Ovary (tissue), 7 donors: ENCODE measurements at regions not wholly inside any gene's neighbourhood (a gene's known extent, or its start where the extent isn't known, plus 50 kb on each side); places are given as distances from the start of the nearest gene placed in this dataset.
A peak's percentile ranks its signal among the peaks of the same experiment; 100 is the strongest.

Experiments used
- DNase-seq, 5 donors: peaks; one replicate each; pipeline ENCODE4 v3.0.0-alpha.2; 2019 to 2020
- H3K27ac ChIP-seq, 2 donors: fragments of 200-600 bp; one replicate each; pipeline versions ENCODE4 v1.5.1 to v1.8.0; 2019 to 2022
- H3K27me3 ChIP-seq: fragments of 200-600 bp; one replicate; pipeline ENCODE4 v1.8.0; 2022
- H3K36me3 ChIP-seq: fragments of 200-600 bp; sonication (generic); one replicate; pipeline ENCODE4 v1.5.1; 2019
- H3K4me1 ChIP-seq: one replicate; pipeline ENCODE4 v1.8.1; 2013; ENCODE audit warnings: mild to moderate bottlenecking, moderate library complexity; ENCODE audit not compliant: insufficient read depth
- H3K4me3 ChIP-seq: fragments of 200-600 bp; sonication (generic); one replicate; pipeline ENCODE4 v1.5.1; 2017
- H3K9me3 ChIP-seq, 2 donors: fragments of 200-600 bp in 1 of 2; sonication (generic) in 1 of 2; one replicate each; pipeline versions ENCODE4 v1.5.1 to v1.8.1; 2013 to 2019; ENCODE audit warnings: mild to moderate bottlenecking in 1 of 2, moderate library complexity in 1 of 2
- EP300 ChIP-seq: sonication (generic); formaldehyde crosslinking; IDR thresholded peaks from one replicate; pipeline ENCODE4 v1.6.1; 2017; ENCODE audit warnings: antibody characterized with exemption
- POLR2A ChIP-seq: fragments of 450-650 bp; IDR thresholded peaks from one replicate; pipeline ENCODE4 v1.6.1; 2017; ENCODE audit warnings: antibody characterized with exemption, mild to moderate bottlenecking, moderate library complexity
- WGBS, 3 donors: extraction: QIAGEN DNeasy Blood & Tissue Kit in 1 of 3; methylation state at CpG; one replicate each; pipeline versions ENCODE4 v1.1.5 to v1.1.7; 2013 to 2017; 5-methylcytosine and 5-hydroxymethylcytosine counted together
- intact Hi-C, 4 donors: fragments of 100-400 bp; cut with DNase I; formaldehyde crosslinking; loops; one replicate each; pipeline versions ENCODE4 v1.11.0 to v1.15.1; 2022 to 2023
- TF ChIP-seq, protein P1 (sequence below), 3 donors: fragments of 450-650 bp in 2 of 3; fragments of 200-600 bp in 1 of 3; IDR thresholded peaks; one replicate each; pipeline versions ENCODE4 v1.5.1 to v1.8.0; 2016 to 2022; ENCODE audit warnings: antibody characterized with exemption in 3 of 3, mild to moderate bottlenecking in 1 of 3
- donor health status: DM: no; HTN: no; CAD: no; lungs with moderate emphysema.
- donor health status: DM: no; HTN: no; CAD: no.
- donor health status: Bipolar disorder and iron deficiency.
- donor health status: DM: no; HTN: no; CAD: no.
- donor health status: DM: yes; HTN: yes; CAD: no.

DNA sequence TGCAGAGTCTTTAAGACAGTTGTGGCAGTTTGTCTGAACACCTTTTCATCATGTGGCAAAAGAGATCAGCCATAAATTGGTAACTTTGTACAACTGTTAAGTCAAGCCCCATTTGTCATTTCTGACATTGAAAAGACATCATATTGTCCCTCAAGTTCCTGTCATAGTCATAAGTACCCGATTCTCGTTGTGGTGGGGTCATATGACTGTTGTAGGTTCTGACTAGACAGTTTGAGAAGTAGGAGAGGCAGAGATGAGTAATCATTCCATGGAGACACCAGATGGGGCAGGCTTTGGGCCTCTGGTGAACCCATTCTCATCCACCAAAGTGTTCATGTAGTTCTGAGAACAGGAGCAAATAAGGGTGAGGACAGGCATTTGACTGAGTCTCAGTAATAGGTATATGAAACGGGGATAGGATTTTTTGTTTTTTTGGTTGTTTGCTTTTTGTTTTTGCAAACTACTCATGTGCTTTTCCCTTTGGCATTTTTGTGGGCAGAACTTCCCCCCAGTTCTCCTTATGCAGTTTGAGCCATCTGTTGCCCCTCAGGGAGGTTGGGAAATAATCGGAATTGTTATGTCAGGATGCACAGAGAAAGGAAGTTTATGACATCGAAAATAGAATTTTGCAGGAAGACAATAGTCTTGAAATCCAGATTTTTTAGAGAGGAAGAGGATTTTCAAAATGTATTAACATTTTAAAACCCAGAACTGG, 86.9 kb upstream of the KCNE2 start:
- no peaks in the 10 kb centered on the region for H3K9me3 ChIP-seq
- DNase-seq, result no peak
- TF ChIP-seq EP300, result no peak
- TF ChIP-seq, protein P1, sequence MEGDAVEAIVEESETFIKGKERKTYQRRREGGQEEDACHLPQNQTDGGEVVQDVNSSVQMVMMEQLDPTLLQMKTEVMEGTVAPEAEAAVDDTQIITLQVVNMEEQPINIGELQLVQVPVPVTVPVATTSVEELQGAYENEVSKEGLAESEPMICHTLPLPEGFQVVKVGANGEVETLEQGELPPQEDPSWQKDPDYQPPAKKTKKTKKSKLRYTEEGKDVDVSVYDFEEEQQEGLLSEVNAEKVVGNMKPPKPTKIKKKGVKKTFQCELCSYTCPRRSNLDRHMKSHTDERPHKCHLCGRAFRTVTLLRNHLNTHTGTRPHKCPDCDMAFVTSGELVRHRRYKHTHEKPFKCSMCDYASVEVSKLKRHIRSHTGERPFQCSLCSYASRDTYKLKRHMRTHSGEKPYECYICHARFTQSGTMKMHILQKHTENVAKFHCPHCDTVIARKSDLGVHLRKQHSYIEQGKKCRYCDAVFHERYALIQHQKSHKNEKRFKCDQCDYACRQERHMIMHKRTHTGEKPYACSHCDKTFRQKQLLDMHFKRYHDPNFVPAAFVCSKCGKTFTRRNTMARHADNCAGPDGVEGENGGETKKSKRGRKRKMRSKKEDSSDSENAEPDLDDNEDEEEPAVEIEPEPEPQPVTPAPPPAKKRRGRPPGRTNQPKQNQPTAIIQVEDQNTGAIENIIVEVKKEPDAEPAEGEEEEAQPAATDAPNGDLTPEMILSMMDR (IDR thresholded peaks at IDR 0.05), result no peak
- TF ChIP-seq POLR2A, result no peak
- H3K4me3 ChIP-seq, result no peak overlapping the region
- 82 to 85% (median 85%) methylated on average over 5 of the region's 5 CpGs for WGBS, 3 donors
- H3K27me3 ChIP-seq, result no peaks in the 10 kb centered on the region
- no peak overlapping the region for H3K27ac ChIP-seq
- no peaks in the 10 kb centered on the region for H3K36me3 ChIP-seq
- H3K4me1 ChIP-seq, result peaks cover 6% of the 10 kb centered on the region
- intact Hi-C loops, result no loop called here

DNA sequence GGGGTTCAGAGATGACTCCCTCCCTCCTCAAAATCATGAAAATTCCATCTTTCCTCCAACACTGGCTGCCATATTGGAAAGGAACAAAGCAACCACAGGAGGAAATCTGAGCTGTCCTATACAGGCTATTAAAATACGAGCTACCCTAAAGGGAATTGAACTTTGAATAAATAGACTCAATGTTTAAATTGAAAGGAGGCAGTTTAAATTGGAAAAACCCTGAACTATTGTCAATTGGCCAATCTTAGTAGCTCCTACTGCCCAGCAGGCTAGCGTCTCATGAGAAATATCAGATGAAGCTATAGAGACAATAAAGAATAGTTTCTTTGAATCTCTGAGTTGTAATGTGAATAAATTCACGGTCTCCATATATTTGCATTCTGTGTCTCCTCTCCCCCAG, 85.4 kb upstream of the KCNE2 start:
- Histone ChIP-seq H3K27ac (no peak overlapping the region), H3K36me3 (no peaks in the 10 kb centered on the region), H3K27me3 (no peaks in the 10 kb centered on the region), H3K4me3 (no peak overlapping the region), H3K4me1 (peaks cover 6% of the 10 kb centered on the region), H3K9me3 (no peaks in the 10 kb centered on the region)
- TF ChIP-seq EP300 (no peak), POLR2A (no peak)
- TF ChIP-seq, protein P1 (IDR thresholded peaks at IDR 0.05), result no peak
- intact Hi-C loops, result no loop called here
- DNase-seq, result no peak
- WGBS, 3 donors, result 95 to 98% (median 98%) methylated on average over 3 of the region's 3 CpGs

DNA sequence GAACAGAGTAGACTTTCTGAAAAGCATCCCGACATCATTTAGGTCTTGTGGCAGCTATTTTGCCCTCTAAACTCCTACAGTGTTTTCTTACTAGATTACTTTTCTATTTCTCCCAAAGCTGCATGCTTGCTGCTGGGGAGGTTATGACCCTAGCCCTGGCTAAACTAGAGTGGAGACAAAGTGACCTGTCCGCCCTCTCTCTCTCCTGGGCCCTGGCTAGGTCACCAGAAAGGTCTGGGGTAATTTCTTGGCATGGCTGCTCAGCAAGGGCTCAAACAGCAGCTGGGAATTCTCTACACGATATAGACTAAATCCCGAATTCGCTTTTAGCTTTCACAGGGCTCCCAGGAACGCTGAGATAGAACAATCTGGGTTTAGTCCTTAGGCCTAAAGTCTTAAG, 84.5 kb upstream of the KCNE2 start:
- DNase-seq, result no peak
- H3K36me3 ChIP-seq, result no peaks in the 10 kb centered on the region
- no peak overlapping the region for H3K4me3 ChIP-seq
- no peak overlapping the region for H3K27ac ChIP-seq
- intact Hi-C loops, result no loop called here
- no peaks in the 10 kb centered on the region for H3K27me3 ChIP-seq
- H3K4me1 ChIP-seq, result peaks cover 6% of the 10 kb centered on the region
- 51 to 59% (median 54%) methylated on average over 6 of the region's 6 CpGs for WGBS, 3 donors
- TF ChIP-seq, protein P1 (IDR thresholded peaks at IDR 0.05), result no peak
- TF ChIP-seq EP300 (no peak), POLR2A (no peak)
- H3K9me3 ChIP-seq, result no peaks in the 10 kb centered on the region

DNA sequence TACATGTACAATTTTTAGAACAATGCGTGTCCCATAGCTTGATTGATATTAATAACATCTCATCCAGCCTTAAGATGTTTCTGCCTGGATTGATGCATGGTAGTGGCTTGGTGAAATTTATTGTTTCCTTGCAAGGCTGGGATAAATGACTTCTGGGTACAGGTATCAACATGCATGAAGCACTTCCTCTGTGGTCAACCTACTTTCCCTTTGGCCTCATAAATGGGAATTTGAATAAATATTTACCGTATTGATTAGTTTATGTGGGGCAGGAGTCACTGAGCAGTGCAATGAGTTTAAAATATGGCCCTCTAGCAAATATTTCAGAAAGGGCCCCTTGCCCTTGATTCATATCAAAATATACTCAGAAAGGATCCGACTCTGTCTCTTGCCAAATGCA, 83.9 kb upstream of the KCNE2 start:
- Histone ChIP-seq H3K27ac (no peak overlapping the region), H3K9me3 (no peaks in the 10 kb centered on the region), H3K4me3 (no peak overlapping the region), H3K27me3 (no peaks in the 10 kb centered on the region), H3K4me1 (peaks cover 6% of the 10 kb centered on the region), H3K36me3 (no peaks in the 10 kb centered on the region)
- TF ChIP-seq POLR2A, result no peak
- intact Hi-C loops, result no loop called here
- DNase-seq, result no peak
- 43 to 64% (median 49%) methylated on average over 3 of the region's 3 CpGs for WGBS, 3 donors

DNA sequence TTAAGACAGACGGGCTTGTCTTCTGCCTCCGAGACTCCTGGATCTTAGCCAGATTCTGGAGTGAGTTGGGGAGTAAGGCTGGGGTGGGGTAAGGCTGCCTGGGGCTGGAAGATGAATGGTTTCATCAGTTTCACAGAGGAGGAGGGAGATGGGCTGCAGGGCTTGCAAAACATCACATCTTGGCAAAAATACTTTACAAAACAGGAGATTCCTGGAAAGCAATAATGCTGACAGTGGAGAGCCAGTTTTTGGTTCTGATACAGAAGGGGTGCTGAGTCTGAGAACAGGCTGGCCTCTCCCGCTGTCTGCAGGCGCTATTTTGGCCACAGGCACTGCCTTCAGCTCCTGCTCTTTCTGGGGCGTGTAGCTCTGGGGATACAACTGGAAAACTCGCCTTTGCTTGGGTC, 83.4 kb upstream of the KCNE2 start:
- Histone ChIP-seq H3K4me1 (peaks cover 6% of the 10 kb centered on the region), H3K9me3 (no peaks in the 10 kb centered on the region), H3K4me3 (no peak overlapping the region), H3K36me3 (no peaks in the 10 kb centered on the region), H3K27me3 (no peaks in the 10 kb centered on the region), H3K27ac (no peak overlapping the region)
- intact Hi-C loops, result no loop called here
- TF ChIP-seq, protein P1 (IDR thresholded peaks at IDR 0.05), result no peak
- TF ChIP-seq EP300 (no peak), POLR2A (no peak)
- DNase-seq, result peak; percentile 51 to 72 (median 59)
- 6 to 13% (median 9%) methylated on average over 6 of the region's 6 CpGs for WGBS, 3 donors
